ENCODE measurements at regions not wholly inside any gene's neighbourhood (a gene's known extent, or its start where the extent isn't known, plus 50 kb on each side); places are given as distances from the start of the nearest gene placed in this dataset.
"Not testable (repeated sequence)": the region's sequence is repeated elsewhere in the genome, so short reads cannot be mapped to it uniquely, and the experiment has no call there.

DNA sequence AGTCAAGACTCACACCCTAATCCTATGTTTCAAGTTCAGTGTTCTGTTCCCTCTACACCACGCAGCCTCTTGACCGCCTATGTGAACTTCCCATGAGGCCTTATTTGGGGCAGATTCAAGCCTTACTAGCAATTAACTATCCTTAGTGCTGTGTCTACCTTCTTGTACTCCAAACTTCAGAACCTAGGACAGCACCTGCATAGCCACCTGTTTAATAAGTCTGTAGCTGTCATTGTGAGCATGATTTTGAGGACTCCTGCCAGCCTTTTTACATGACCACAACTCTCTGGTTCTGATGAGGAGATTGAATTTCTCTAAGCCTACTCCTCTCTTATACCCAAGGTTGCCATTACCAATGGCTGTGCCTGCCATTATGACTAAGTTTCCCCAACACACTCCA is 50.8 kb upstream of the PCSK1 start:
- no peak for DNase-seq (ENCODE audit: low read depth)

DNA sequence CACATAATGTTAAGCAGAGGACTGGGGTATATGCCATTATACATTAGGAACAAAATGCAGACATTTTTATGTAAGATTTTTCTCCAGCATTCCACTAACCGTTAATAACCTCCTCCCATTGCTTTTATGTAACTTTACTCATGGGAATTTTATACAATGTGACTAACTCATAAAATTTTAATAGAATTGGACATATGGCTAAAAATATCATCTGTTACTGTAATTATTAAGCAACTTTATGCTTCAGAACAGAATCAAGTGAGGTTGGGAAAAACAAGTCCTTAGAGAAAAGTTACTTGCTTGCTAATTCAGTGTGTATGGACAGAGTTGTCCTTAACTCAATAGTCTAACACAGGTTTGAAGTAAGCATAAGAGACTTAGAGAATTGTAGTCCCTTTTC is 54.8 kb upstream of the PCSK1 start:
- no peak for DNase-seq (ENCODE audit: low read depth)

- DNase-seq (ENCODE audit: low read depth), result no peak
These were observed 56.5 kb upstream of the PCSK1 start for GRCh38 chr5:96489532-96489931.

DNA sequence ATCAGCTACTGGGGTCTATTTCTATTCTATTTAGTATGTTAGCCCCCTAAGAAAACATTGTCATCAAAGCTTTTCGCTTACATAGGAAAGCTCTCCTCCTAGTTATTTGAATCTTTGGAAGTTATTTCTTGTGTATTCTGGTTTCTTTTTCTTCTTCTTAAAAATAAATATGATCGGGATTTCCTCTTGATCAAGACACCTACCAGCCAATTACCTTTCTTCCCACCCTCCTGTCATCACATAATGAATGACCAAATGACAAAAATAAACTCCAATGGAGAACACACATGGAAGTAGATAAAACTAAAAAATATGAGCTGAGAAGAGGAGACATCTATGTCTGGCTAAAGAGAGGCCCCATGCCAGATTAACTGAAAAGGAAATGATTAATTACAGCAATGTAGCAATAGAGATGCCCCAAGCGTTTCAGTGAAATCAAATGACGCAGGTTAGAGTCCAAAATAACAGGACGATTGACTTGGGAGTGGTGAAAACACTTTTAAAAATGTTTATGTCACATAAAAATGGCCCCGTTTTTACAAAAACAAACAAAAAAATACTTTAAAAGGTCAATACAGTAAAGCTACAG is 59.5 kb upstream of the PCSK1 start:
- DNase-seq (ENCODE audit: low read depth), result no peak

GRCh38 chr5:96493219-96493790 is 60.3 kb upstream of the PCSK1 start:
- no peak for DNase-seq (ENCODE audit: low read depth)

- DNase-seq (ENCODE audit: low read depth), result not testable (repeated sequence)
These were observed 62.4 kb upstream of the PCSK1 start for GRCh38 chr5:96495412-96495811.

DNA sequence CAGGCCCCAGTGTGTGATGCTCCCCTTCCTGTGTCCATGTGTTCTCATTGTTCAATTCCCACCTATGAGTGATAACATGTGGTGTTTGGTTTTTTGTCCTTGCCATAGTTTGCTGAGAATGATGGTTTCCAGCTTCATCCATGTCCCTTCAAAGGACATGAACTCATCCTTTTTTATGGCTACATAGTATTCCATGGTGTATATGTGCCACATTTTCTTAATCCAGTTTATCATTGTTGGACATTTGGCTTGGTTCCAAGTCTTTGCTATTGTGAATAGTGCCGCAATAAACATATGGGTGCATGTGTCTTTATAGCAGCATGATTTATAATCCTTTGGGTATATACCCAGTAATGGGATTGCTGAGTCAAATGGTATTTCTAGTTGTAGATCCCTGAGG is 64.0 kb upstream of the PCSK1 start:
- not testable (repeated sequence) for DNase-seq (ENCODE audit: low read depth)

DNA sequence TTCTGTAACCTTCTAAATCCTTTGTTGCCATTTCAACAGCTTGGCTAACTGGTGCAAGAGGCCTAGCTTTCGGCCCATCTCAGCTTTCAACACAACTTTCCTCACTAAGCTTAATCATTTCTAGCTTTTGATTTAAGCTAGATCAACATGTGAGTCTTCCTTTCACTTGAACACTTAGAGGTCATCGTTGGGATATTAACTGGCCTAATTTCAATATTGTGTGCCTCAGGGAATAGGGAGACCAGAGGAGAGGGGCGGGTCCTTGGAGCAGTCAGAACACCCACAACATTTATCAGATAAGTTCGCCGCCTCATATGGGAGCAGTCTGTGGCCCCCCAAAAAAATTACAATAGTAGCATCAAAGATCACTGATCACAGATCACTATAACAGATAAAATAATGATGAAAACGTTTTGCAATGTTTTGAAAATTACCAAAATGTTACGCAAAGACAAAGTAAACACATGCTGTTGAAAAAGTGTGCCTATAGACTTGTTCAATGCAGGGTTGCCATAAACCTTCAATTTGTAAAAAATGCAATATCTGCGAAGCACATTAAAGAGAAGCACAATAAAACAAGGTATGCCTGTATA is 66.8 kb upstream of the PCSK1 start:
- no peak for DNase-seq (ENCODE audit: low read depth)

- no peak for DNase-seq (ENCODE audit: low read depth)
These were observed 69.1 kb upstream of the PCSK1 start for GRCh38 chr5:96501991-96502646.

GRCh38 chr5:96503501-96504236 is 70.6 kb upstream of the PCSK1 start:
- DNase-seq (ENCODE audit: low read depth), result no peak

- DNase-seq (ENCODE audit: low read depth), result no peak
These were observed 73.3 kb upstream of the PCSK1 start for GRCh38 chr5:96506376-96506775.

GRCh38 chr5:96506866-96507527 is 73.9 kb upstream of the PCSK1 start:
- DNase-seq (ENCODE audit: low read depth), result no peak

DNA sequence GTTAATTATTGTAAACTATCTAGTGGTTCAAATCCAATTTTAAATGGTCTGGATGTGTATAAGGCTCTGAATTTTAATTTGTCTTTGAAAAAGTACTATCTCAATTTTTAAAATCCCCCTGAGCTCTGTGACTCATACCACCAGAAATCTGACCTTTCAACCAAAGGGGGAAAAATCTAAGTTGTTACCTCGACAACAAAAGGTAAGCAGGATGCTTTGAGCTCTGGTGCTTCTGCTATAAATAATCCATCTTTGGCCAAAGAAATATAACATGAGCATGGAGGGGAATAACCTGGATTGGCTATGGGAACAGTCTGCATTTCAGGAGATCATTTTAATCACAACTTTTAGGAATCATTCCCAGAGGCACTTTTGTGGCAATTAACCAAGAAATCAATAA is 76.3 kb upstream of the PCSK1 start:
- DNase-seq (ENCODE audit: low read depth), result no peak

DNA sequence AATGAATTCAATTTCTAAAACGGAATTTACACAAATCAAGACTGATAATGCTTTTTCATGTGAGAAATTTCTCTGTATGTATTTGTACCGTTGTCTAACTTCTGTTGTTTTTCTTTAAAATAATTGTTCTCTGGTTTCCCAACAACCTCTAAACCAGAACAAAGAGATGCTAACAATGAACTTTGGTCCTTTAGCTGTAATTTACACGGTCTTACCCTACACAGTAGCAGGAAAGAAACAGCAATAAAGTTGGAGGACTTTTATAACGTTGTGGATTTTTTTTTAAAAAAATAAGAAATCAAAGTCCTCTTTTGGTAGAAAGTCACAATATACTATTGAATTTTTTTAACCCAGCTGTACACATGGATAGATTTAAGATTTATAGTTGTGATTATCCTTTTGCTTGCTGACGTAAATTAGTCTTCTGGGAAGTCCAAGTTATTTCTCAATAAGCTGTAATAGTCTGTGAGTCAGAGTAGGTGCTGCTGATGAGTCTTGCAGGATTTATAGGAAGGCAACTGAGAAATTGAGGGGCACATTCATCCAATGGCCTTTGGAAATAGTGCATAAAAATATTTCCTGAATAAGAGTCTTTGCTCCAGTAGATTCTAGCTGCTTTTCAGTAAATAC is 76.8 kb upstream of the PCSK1 start:
- DNase-seq (ENCODE audit: low read depth), result peak; percentile 87

DNA sequence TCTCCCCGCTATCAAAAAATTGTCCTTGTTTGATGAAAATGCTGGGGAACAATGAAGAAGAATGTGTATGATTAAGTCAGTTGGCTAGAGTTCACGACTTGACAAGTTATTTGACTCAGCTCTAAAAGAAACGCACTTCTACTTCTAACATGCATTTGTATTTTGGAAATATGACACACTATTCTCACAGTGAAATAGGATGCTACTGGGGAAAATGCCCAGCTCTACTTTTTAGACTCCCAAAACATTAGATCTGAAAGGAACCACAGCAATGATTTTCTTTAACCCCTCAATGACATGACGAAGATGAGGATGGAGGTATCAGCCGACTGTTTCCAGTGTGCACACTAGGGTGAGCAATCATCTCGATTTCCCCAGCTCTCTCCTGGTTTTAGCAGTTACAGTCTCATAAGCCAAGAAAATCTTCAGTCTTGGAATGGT is 83.6 kb upstream of the PCSK1 start:
- DNase-seq (ENCODE audit: low read depth), result no peak

DNA sequence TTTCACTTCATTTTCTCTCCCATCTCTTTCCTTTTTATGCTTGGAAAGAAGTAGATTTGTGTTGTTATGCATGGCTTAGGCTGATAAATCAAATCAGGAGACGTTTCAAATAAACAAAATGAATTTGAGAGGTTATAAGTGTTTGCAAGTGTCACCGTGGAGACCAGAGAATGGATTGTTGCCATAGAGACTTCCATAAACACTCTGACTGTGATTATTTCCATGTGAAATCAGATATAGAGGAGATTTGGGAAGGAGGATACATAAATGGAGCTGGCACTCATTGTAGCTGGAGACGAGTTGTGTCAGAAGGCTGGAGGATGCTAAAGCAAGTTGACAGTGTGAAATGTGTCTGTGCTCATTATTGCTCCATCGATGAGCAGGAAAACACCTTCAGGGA is 84.2 kb upstream of the PCSK1 start:
- no peak for DNase-seq (ENCODE audit: low read depth)

DNA sequence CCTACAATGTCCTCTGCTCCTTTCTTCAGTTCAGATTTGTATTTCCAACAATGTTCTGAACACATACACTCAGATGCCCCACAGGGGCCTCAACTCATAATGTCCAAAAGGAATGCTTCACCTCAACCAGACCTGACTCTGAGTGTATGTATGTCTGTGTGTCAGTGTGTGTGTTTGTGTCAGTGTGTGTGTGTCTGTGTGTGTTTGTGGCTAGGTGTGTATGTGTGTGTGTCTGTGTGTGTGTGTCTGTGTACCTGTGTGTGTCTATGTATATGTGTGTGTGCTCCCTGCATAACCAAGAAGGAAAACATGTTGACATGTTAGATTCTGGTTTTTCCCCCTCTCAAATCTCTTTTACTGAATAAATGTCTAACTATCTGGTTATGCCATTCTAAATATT is 87.3 kb upstream of the PCSK1 start:
- no peak for DNase-seq (ENCODE audit: low read depth)

GRCh38 chr5:96522635-96523355 is 89.7 kb upstream of the PCSK1 start:
- DNase-seq (ENCODE audit: low read depth), result no peak

- no peak for DNase-seq (ENCODE audit: low read depth)
These were observed 95.0 kb upstream of the PCSK1 start for GRCh38 chr5:96527768-96528661.

All from GM04503 (cell line).